Activated T-cell treated with anti-CD3 and anti-CD28 coated beads, Interleukin-2, amount 50 U/mL, for 4 hours (primary cell): ENCODE measurements at regions not wholly inside any gene's neighbourhood (a gene's known extent, or its start where the extent isn't known, plus 50 kb on each side); places are given as distances from the start of the nearest gene placed in this dataset.
"Not testable (repeated sequence)": the region's sequence is repeated elsewhere in the genome, so short reads cannot be mapped to it uniquely, and the experiment has no call there.

ENCODE experiments used
- ATAC-seq, 2 donors: fragments of 200-7000 bp; cut with Tn5 transposase; one replicate each; pipeline ENCODE4 v1.10.0; 2021
- DNase-seq: peaks from one replicate; pipeline ENCODE4 v3.0.0-alpha.2; 2020
- H3K27me3 Mint-ChIP-seq: one replicate; pipeline ENCODE4 v1.8.0; 2021; ENCODE audit warnings: low read depth, mixed read lengths
- H3K36me3 Mint-ChIP-seq: one replicate; pipeline ENCODE4 v1.8.0; 2022; ENCODE audit warnings: mixed read lengths; ENCODE audit not compliant: insufficient read depth
- H3K4me1 Mint-ChIP-seq: one replicate; pipeline ENCODE4 v1.8.0; 2021; ENCODE audit warnings: low read depth, mixed read lengths
- H3K4me3 Mint-ChIP-seq: one replicate; pipeline ENCODE4 v1.8.0; 2021; ENCODE audit warnings: mild to moderate bottlenecking, moderate library complexity, mixed read lengths
- H3K9me3 Mint-ChIP-seq: one replicate; pipeline ENCODE4 v1.8.0; 2021; ENCODE audit warnings: mixed read lengths

GRCh38 chr9:95724253-95724991 lies 151.1 kb upstream of the ERCC6L2 start:
- peaks cover 5% of the 10 kb centered on the region for H3K9me3 Mint-ChIP-seq
- no peaks in the 10 kb centered on the region for H3K36me3 Mint-ChIP-seq
- H3K27me3 Mint-ChIP-seq = peaks cover 3% of the 10 kb centered on the region
- H3K4me1 Mint-ChIP-seq = peaks cover 44% of the 10 kb centered on the region
- peak; percentile 91 to 93 for ATAC-seq
- peak; percentile 38 for DNase-seq
- peak overlapping the region; percentile 1 for H3K4me3 Mint-ChIP-seq

DNA sequence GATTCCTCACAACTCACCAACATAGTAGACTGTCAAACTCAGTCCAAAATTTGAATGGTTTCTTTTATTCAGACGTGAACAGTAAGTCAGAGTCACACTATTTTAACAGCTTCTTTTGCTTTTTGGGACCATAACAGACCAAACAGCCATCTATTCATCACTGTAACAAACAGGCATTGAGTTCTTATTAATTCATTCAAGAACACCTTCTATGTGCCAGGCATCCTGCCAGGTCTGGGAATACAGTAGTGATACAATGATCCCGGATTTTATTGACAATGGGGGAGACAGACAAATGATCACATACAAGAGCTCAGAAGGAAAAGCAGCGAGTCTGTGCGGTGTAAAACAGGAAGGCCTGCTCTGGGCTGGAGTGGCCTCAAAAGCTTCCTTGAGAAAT lies 153.3 kb upstream of the ERCC6L2 start:
- ATAC-seq (no peak), DNase-seq (no peak)
- peaks cover 9% of the 10 kb centered on the region for H3K9me3 Mint-ChIP-seq
- no peaks in the 10 kb centered on the region for H3K27me3 Mint-ChIP-seq
- no peaks in the 10 kb centered on the region for H3K36me3 Mint-ChIP-seq
- H3K4me3 Mint-ChIP-seq = no peak overlapping the region
- peaks cover 43% of the 10 kb centered on the region for H3K4me1 Mint-ChIP-seq

DNA sequence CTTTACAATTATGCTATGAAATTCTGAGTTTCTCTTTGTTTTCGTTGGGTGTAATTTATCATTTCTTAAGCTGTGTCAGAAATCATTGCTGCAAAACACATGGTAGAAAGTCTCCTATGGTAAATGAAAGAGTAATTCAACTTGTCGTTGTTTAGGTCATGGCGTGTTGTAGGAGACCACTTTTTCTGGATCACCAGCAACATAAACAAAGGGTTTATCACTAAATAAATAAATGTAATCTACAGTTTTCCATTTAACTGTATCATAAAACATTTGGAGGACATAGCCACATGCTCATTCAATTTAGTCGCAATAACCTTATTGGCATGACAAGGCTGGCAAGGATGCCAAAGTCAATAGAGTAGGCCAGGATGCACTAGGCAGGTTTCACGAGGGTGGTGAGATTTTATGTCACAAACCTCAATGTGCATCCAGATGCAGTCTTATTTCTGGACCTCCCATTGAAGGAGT lies 154.4 kb upstream of the ERCC6L2 start:
- H3K36me3 Mint-ChIP-seq = no peaks in the 10 kb centered on the region
- peaks cover 9% of the 10 kb centered on the region for H3K9me3 Mint-ChIP-seq
- peaks cover 37% of the 10 kb centered on the region for H3K4me1 Mint-ChIP-seq
- no peak for ATAC-seq
- no peak for DNase-seq
- no peaks in the 10 kb centered on the region for H3K27me3 Mint-ChIP-seq
- H3K4me3 Mint-ChIP-seq = no peak overlapping the region

- H3K4me3 Mint-ChIP-seq = no peak overlapping the region
- H3K4me1 Mint-ChIP-seq = peaks cover 31% of the 10 kb centered on the region
- H3K36me3 Mint-ChIP-seq = no peaks in the 10 kb centered on the region
- DNase-seq (no peak), ATAC-seq (no peak)
- no peaks in the 10 kb centered on the region for H3K27me3 Mint-ChIP-seq
- H3K9me3 Mint-ChIP-seq = peaks cover 10% of the 10 kb centered on the region
Measured at GRCh38 chr9:95720496-95720895, 155.0 kb upstream of the ERCC6L2 start.

DNA sequence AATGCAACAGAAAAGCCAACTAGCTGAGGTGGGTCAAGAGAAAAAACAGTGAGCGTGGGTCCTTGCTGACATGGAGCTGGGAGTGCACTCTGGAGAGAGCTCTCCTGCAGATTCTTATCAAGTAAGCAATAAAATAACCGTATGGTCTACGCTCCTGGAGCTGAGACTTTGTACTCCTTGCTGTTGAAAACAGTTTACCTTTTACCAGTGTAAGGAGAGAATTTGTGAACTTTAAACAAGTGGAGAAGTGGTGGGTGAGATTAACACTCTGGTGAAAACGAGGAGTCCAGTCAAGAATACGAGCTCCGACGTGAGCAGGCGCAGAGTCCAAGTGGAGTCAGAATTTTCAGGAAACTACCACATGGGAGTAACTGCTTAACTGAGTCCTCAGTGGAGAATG lies 156.1 kb upstream of the ERCC6L2 start:
- no peak overlapping the region for H3K4me3 Mint-ChIP-seq
- peaks cover 9% of the 10 kb centered on the region for H3K9me3 Mint-ChIP-seq
- no peaks in the 10 kb centered on the region for H3K27me3 Mint-ChIP-seq
- DNase-seq = no peak
- H3K4me1 Mint-ChIP-seq = peaks cover 20% of the 10 kb centered on the region
- H3K36me3 Mint-ChIP-seq = no peaks in the 10 kb centered on the region
- ATAC-seq = no peak

DNA sequence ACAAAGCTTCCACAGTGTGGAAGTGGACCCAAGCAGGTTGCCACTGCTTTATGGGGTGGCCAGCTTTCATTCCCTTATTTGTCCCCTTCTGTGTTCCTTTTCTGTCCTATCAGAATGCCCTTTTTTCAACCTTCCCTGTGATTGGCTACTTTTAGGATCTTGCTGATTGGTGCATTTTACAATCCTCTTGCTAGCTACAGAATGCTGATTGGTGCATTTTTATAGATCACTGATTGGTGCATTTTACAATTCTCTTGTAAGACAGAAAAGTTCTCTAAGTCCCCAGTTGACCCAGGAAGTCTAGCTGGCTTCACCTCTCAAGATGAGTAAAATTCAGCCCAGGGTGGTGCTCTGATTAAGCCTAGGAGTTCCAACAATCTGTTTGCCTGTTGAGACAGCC lies 157.2 kb upstream of the ERCC6L2 start:
- DNase-seq = no peak
- H3K36me3 Mint-ChIP-seq = no peaks in the 10 kb centered on the region
- no peaks in the 10 kb centered on the region for H3K27me3 Mint-ChIP-seq
- peaks cover 9% of the 10 kb centered on the region for H3K9me3 Mint-ChIP-seq
- H3K4me3 Mint-ChIP-seq = no peak overlapping the region
- peaks cover 9% of the 10 kb centered on the region for H3K4me1 Mint-ChIP-seq
- no peak for ATAC-seq

GRCh38 chr9:95715868-95716435 lies 159.5 kb upstream of the ERCC6L2 start:
- Mint-ChIP-seq H3K4me1 (no peaks in the 10 kb centered on the region), H3K4me3 (no peak overlapping the region), H3K9me3 (peaks cover 9% of the 10 kb centered on the region), H3K27me3 (no peaks in the 10 kb centered on the region), H3K36me3 (no peaks in the 10 kb centered on the region)
- ATAC-seq = no peak
- DNase-seq = no peak

DNA sequence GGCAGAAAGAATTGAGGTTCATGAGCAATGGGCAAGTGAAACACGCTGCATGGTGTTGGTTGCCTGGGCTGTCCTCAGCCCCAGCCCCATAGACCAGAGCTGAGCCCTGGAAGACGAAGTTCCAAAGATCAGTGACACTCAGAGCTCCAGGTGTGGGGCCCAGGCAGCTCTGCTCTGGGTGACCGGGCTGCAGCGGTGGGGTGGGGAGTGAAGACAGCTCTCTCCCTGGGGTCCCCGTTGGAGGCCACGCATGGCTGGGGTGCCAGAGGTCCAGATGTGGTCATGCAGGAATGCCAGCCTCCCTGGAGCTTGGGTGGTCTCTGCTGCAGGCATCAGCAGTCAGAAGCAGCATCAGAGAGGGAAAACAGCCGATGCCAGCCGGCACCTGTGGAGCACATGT lies 165.0 kb upstream of the ERCC6L2 start:
- Mint-ChIP-seq H3K36me3 (no peaks in the 10 kb centered on the region), H3K9me3 (peaks cover 6% of the 10 kb centered on the region), H3K4me1 (no peaks in the 10 kb centered on the region), H3K27me3 (no peaks in the 10 kb centered on the region), H3K4me3 (no peak overlapping the region)
- DNase-seq = no peak
- no peak for ATAC-seq

- no peak for DNase-seq
- no peaks in the 10 kb centered on the region for H3K4me1 Mint-ChIP-seq
- no peak for ATAC-seq
- H3K4me3 Mint-ChIP-seq = no peak overlapping the region
- no peaks in the 10 kb centered on the region for H3K36me3 Mint-ChIP-seq
- H3K27me3 Mint-ChIP-seq = peaks cover 2% of the 10 kb centered on the region
- peaks cover 5% of the 10 kb centered on the region for H3K9me3 Mint-ChIP-seq
Measured at GRCh38 chr9:95696701-95697100, 178.8 kb upstream of the ERCC6L2 start.

- ATAC-seq (no peak), DNase-seq (no peak)
- no peaks in the 10 kb centered on the region for H3K36me3 Mint-ChIP-seq
- H3K4me3 Mint-ChIP-seq = no peak overlapping the region
- no peaks in the 10 kb centered on the region for H3K4me1 Mint-ChIP-seq
- H3K9me3 Mint-ChIP-seq = peaks cover 5% of the 10 kb centered on the region
- H3K27me3 Mint-ChIP-seq = no peaks in the 10 kb centered on the region
Measured at GRCh38 chr9:95691435-95691834, 174.7 kb upstream of the PTCH1 start.

DNA sequence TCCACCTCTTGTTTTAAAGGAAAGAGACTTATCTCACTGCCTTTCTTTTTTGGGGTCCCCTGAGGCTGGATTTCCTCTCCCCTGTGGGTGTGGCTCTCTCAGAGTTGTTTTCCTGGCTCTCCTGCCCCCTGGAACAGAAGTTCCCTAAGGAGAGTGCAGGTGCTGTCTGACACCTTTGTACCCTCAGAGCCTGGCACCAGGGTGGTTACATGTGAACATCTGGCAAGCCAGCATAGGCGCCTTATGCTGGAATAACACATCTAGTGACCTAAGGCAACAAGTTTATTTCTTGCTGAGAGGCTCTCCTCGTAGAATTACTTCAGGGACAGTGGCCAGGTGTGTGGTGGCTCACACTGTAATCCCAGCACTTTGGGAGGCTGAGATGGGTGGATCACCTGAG lies 172.9 kb upstream of the PTCH1 start:
- H3K27me3 Mint-ChIP-seq = no peaks in the 10 kb centered on the region
- DNase-seq (no peak), ATAC-seq (no peak)
- no peak overlapping the region for H3K4me3 Mint-ChIP-seq
- no peaks in the 10 kb centered on the region for H3K4me1 Mint-ChIP-seq
- H3K9me3 Mint-ChIP-seq = peaks cover 5% of the 10 kb centered on the region
- H3K36me3 Mint-ChIP-seq = no peaks in the 10 kb centered on the region

DNA sequence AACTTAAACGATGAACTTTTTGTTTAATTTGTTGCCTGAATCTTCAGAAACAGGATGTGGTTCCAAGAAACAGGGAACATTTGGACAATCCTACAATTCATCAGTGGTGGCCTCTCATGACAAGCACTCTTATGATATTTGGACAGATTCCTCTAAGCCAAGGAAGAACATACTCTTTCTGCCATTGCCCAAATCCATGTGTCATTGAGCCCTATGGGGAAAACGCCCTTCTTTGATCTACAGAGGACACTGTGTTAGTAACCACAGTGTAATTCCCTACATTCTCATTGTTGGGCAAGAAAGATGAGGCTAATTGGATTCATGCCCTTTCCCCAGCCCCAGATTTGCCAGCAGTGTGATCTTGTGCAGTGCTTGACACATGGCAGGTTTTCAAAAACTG lies 167.7 kb upstream of the PTCH1 start:
- ATAC-seq (no peak), DNase-seq (no peak)
- no peaks in the 10 kb centered on the region for H3K27me3 Mint-ChIP-seq
- peaks cover 18% of the 10 kb centered on the region for H3K4me1 Mint-ChIP-seq
- H3K36me3 Mint-ChIP-seq = no peaks in the 10 kb centered on the region
- H3K9me3 Mint-ChIP-seq = no peaks in the 10 kb centered on the region
- H3K4me3 Mint-ChIP-seq = no peak overlapping the region

DNA sequence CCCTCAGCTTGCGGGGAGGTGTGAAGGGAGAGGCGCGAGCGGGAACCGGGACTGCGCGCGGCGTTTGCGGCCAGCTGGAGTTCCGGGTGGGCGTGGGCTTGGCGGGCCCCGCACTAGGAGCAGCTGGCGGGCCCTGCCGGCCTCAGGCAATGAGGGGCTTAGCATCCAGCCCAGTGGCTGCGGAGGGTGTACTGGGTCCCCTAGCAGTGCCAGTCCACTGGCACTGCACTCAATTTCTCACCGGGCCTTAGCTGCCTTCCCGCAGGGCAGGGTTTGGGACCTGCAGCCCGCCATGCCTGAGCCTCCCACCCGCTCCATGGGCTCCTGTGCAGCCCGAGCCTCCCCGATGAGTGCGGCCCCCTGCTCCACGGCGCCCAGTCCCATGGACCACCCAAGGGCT lies 163.5 kb upstream of the PTCH1 start:
- ATAC-seq, H3K27me3 Mint-ChIP-seq, DNase-seq, H3K4me3 Mint-ChIP-seq, H3K9me3 Mint-ChIP-seq, H3K36me3 Mint-ChIP-seq: not testable (repeated sequence)
- peaks cover 18% of the 10 kb centered on the region for H3K4me1 Mint-ChIP-seq

DNA sequence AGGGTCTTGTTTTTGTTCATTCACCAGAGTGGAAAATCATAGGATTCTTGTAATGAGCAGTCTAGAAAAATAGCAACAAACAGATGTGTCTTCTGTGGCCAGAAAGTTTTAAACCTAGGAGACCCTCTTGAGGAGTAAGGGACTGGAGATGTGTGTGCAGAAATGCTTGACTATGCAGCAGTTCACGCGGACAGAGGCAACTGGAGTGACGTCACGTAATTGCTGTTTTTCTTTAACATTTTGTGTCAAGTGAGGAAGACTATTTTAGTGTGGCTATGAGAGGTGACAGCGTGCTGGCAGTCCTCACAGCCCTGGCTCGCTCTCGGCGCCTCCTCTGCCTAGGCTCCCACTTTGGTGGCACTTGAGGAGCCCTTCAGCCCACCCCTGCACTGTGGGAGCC lies 163.1 kb upstream of the PTCH1 start:
- peaks cover 2% of the 10 kb centered on the region for H3K27me3 Mint-ChIP-seq
- no peaks in the 10 kb centered on the region for H3K9me3 Mint-ChIP-seq
- H3K36me3 Mint-ChIP-seq = no peaks in the 10 kb centered on the region
- H3K4me3 Mint-ChIP-seq = no peak overlapping the region
- DNase-seq (no peak), ATAC-seq (no peak)
- peaks cover 18% of the 10 kb centered on the region for H3K4me1 Mint-ChIP-seq

DNA sequence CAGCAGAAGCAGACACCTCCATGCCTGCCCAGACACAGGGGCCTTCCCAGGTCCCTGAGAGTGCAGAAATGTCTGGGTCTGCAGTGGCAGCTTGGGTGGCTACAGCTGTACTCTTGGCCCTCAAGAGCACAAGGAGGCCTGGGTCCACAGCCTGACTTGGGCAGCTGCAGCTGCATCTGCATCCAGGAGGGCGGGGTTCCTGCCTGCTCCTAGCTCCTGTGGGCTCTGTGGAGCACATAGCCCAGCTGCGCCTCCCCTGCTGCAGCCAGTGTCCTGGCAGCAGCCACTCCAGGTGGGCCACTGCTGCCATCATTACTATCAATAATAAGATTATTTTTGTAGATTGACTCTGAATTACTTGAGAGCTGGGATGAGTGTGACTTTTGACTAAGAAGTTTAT lies 162.0 kb upstream of the PTCH1 start:
- Mint-ChIP-seq H3K4me1 (peaks cover 18% of the 10 kb centered on the region), H3K9me3 (no peaks in the 10 kb centered on the region), H3K36me3 (no peaks in the 10 kb centered on the region), H3K27me3 (peaks cover 2% of the 10 kb centered on the region), H3K4me3 (no peak overlapping the region)
- ATAC-seq (no peak), DNase-seq (no peak)
